ENCODE measurements at regions not wholly inside any gene's neighbourhood (a gene's known extent, or its start where the extent isn't known, plus 50 kb on each side); places are given as distances from the start of the nearest gene placed in this dataset.

- no peak for DNase-seq
These were observed 50.3 kb upstream of the HMHB1 start for GRCh38 chr5:143761663-143762062.

GRCh38 chr5:143760755-143761154 is 51.2 kb upstream of the HMHB1 start:
- DNase-seq: no peak

- no peak for DNase-seq
These were observed 51.8 kb upstream of the HMHB1 start for GRCh38 chr5:143760131-143760505.

- DNase-seq: no peak
These were observed 52.4 kb upstream of the HMHB1 start for GRCh38 chr5:143759396-143760130.

GRCh38 chr5:143758750-143759149 is 53.2 kb upstream of the HMHB1 start:
- no peak for DNase-seq

GRCh38 chr5:143758015-143758414 is 53.9 kb upstream of the HMHB1 start:
- DNase-seq: no peak

GRCh38 chr5:143757116-143757515 is 54.8 kb upstream of the HMHB1 start:
- DNase-seq: no peak

GRCh38 chr5:143755966-143756365 is 56.0 kb upstream of the HMHB1 start:
- no peak for DNase-seq

GRCh38 chr5:143752165-143752850 is 59.7 kb upstream of the HMHB1 start:
- DNase-seq: no peak

GRCh38 chr5:143751342-143751741 is 60.6 kb upstream of the HMHB1 start:
- no peak for DNase-seq

- DNase-seq: no peak
These were observed 62.3 kb upstream of the HMHB1 start for GRCh38 chr5:143749581-143750205.

- no peak for DNase-seq
These were observed 63.4 kb upstream of the HMHB1 start for GRCh38 chr5:143748516-143748915.

GRCh38 chr5:143742951-143743350 is 69.0 kb upstream of the HMHB1 start:
- DNase-seq: no peak

- no peak for DNase-seq
These were observed 70.5 kb upstream of the HMHB1 start for GRCh38 chr5:143741421-143741820.

- no peak for DNase-seq
These were observed 71.0 kb upstream of the HMHB1 start for GRCh38 chr5:143740956-143741355.

- no peak for DNase-seq
These were observed 72.2 kb upstream of the HMHB1 start for GRCh38 chr5:143739746-143740145.

GRCh38 chr5:143738417-143739401 is 73.3 kb upstream of the HMHB1 start:
- DNase-seq: no peak

- DNase-seq: no peak
These were observed 74.9 kb upstream of the HMHB1 start for GRCh38 chr5:143737062-143737461.

GRCh38 chr5:143734456-143734780 is 77.5 kb upstream of the HMHB1 start:
- DNase-seq: no peak

- DNase-seq: no peak
These were observed 78.1 kb upstream of the HMHB1 start for GRCh38 chr5:143733665-143734455.

- DNase-seq: no peak
These were observed 79.6 kb upstream of the HMHB1 start for GRCh38 chr5:143732402-143732801.

GRCh38 chr5:143730112-143730801 is 81.7 kb upstream of the HMHB1 start:
- DNase-seq: no peak
